B cell (primary cell): ENCODE measurements at regions not wholly inside any gene's neighbourhood (a gene's known extent, or its start where the extent isn't known, plus 50 kb on each side); places are given as distances from the start of the nearest gene placed in this dataset.

Experiments
- ATAC-seq: fragments of 200-7000 bp; cut with Tn5 transposase; one replicate; pipeline ENCODE4 v1.10.0; 2021; ENCODE audit warnings: low read depth, mild to moderate bottlenecking, moderate number of reproducible peaks, moderate library complexity
- CTCF ChIA-PET: fragments of 350-600 bp; sonication (Branson Sonifier 250); formaldehyde crosslinking; loops from one replicate; lab custom pipeline; 2021; ENCODE audit warnings: antibody characterized with exemption, inconsistent platforms; lab: Charles Lee
- POLR2A ChIA-PET: fragments of 350-600 bp; sonication (Branson Sonifier 250); formaldehyde crosslinking; loops from one replicate; lab custom pipeline; 2021; ENCODE audit warnings: antibody characterized with exemption; lab: Charles Lee
- DNase-seq: peaks from one replicate; pipeline ENCODE4 v3.0.0; 2013
- H2AFZ ChIP-seq: 2 replicates; pipeline ENCODE4 v1.6.1; 2012; ENCODE audit warnings: mild to moderate bottlenecking, low read depth, low read length; ENCODE audit not compliant: insufficient read depth, poor library complexity, severe bottlenecking
- H3K27ac ChIP-seq, 2 donors: 1 replicate in 1 of 2; 2 replicates in 1 of 2; pipeline ENCODE4 v1.5.1; 2012 to 2013; ENCODE audit warnings: low read length in 2 of 2, mild to moderate bottlenecking in 2 of 2, moderate library complexity in 1 of 2
- H3K27me3 ChIP-seq, 4 experiments: fragments of 200-600 bp in 1 of 4; sonication (generic) in 1 of 4; replicated peaks in 1 of 4; 1 replicate in 2 of 4; 2 replicates in 2 of 4; pipeline versions ENCODE4 v1.6.1 to v1.7.0; 2013 to 2016; ENCODE audit warnings: low read length in 3 of 4, mild to moderate bottlenecking in 2 of 4, mixed read lengths in 1 of 4, moderate library complexity in 1 of 4; ENCODE audit not compliant: insufficient read depth in 4 of 4, control insufficient read depth in 3 of 4; ENCODE audit errors: control extremely low read depth in 1 of 4
- H3K36me3 ChIP-seq, 2 experiments: replicated peaks in 1 of 2; 1 replicate in 1 of 2; 2 replicates in 1 of 2; pipeline versions ENCODE4 v1.6.1 to v1.7.1; 2013; ENCODE audit warnings: low read length in 1 of 2; ENCODE audit not compliant: insufficient read depth in 2 of 2, control insufficient read depth in 1 of 2; ENCODE audit errors: control extremely low read depth in 1 of 2, extremely low read depth in 1 of 2
- H3K4me1 ChIP-seq, 2 donors: fragments of 200-600 bp in 1 of 2; sonication (generic) in 1 of 2; 1 replicate in 1 of 2; 2 replicates in 1 of 2; pipeline versions ENCODE4 v1.5.1 to v1.6.1; 2013 to 2017; ENCODE audit warnings: low read length in 2 of 2; ENCODE audit not compliant: control insufficient read depth in 2 of 2, insufficient read depth in 2 of 2
- H3K4me2 ChIP-seq: replicated peaks from 2 replicates; pipeline ENCODE3; 2012; ENCODE audit warnings: mild to moderate bottlenecking, low read depth, low read length; ENCODE audit not compliant: poor library complexity, severe bottlenecking
- H3K4me3 ChIP-seq, 5 experiments: fragments of 200-600 bp in 1 of 5; sonication (generic) in 1 of 5; 1 replicate in 3 of 5; 2 replicates in 2 of 5; pipeline versions ENCODE4 v1.5.1 to v1.7.0; 2011 to 2016; ENCODE audit warnings: low read length in 4 of 5, mild to moderate bottlenecking in 4 of 5, low read depth in 2 of 5, control low read depth in 1 of 5, moderate library complexity in 1 of 5; ENCODE audit not compliant: insufficient read depth in 1 of 5; ENCODE audit errors: control extremely low read depth in 1 of 5, extremely low read depth in 1 of 5
- H3K79me2 ChIP-seq: fragments of 200-600 bp; sonication (generic); one replicate; pipeline ENCODE4 v1.6.0; 2016; ENCODE audit warnings: low read length; ENCODE audit not compliant: control insufficient read depth, insufficient read depth
- H3K9ac ChIP-seq: fragments of 200-600 bp; sonication (generic); 2 replicates; pipeline ENCODE4 v1.6.1; 2017; ENCODE audit warnings: mild to moderate bottlenecking, low read length, moderate library complexity
- H3K9me3 ChIP-seq, 3 donors: one replicate each; pipeline versions ENCODE4 v1.6.1 to v1.7.1; 2013; ENCODE audit warnings: low read length in 2 of 3; ENCODE audit not compliant: control insufficient read depth in 2 of 3, insufficient read depth in 1 of 3; ENCODE audit errors: control extremely low read depth in 1 of 3
- H4K20me1 ChIP-seq: 2 replicates; pipeline ENCODE4 v1.6.0; 2012; ENCODE audit warnings: mild to moderate bottlenecking, low read length; ENCODE audit not compliant: insufficient read depth, control insufficient read depth, poor library complexity, severe bottlenecking
- H3K27ac Mint-ChIP-seq: one replicate; pipeline ENCODE4 v1.8.0; 2021; ENCODE audit warnings: mixed read lengths
- H3K27me3 Mint-ChIP-seq: one replicate; pipeline ENCODE4 v1.8.0; 2021; ENCODE audit warnings: mixed read lengths
- H3K4me1 Mint-ChIP-seq: one replicate; pipeline ENCODE4 v1.8.0; 2021; ENCODE audit warnings: mixed read lengths
- H3K4me3 Mint-ChIP-seq: one replicate; pipeline ENCODE4 v1.8.0; 2021; ENCODE audit warnings: mixed read lengths
- H3K9me3 Mint-ChIP-seq: one replicate; pipeline ENCODE4 v1.8.0; 2022; ENCODE audit warnings: mixed read lengths; ENCODE audit not compliant: insufficient read depth
- EZH2 ChIP-seq: IDR thresholded peaks from 2 replicates; pipeline ENCODE4 v1.6.1; 2012; ENCODE audit warnings: borderline replicate concordance, low read depth, mild to moderate bottlenecking, moderate library complexity, low read length; ENCODE audit not compliant: insufficient read depth, poor library complexity, severe bottlenecking
- WGBS: methylation state at CpG from one replicate; pipeline ENCODE4 v1.1.5; 2013; ENCODE audit warnings: missing lambda C conversion rate; ENCODE audit not compliant: insufficient coverage; 5-methylcytosine and 5-hydroxymethylcytosine counted together
- intact Hi-C: fragments of 100-400 bp; cut with micrococcal nuclease; formaldehyde crosslinking; loops from one replicate; pipeline ENCODE4 v1.10.0; 2022
- TF ChIP-seq, protein P1 (sequence below): fragments of 200-600 bp; IDR thresholded peaks from one replicate; pipeline ENCODE4 v1.8.0; 2022; ENCODE audit warnings: antibody characterized with exemption, mild to moderate bottlenecking

DNA sequence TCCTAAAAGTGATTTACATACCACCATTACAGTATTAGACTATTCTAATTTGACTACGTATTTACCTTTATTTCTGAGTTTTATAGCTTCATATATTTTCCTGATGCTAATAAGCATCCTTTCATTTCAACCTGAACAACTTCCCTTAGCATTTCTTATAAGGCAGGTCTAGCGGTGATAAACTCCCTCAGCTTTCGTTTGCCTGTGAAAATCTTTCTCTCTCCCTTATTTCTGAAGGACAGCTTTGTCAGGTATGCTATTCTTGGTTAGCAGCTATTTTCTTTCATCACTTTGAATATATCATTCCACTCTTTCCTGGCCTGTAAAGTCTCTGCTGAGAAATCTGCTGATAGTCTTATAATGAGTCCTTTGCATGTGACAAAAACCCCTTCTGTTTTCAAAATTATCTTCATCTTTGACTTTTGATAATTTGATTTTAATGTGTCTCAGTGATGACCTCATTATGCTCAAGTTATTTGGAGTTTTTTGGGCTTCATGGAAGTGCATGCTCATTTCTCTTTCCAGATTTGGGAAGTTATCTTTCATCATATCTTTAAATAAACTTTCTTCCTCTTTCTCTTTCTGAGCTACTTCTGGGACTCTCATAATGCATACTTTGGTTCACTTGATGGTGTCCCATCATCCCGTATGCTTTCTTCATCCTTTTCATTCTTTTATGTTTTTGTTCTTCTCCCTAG lies 285.4 kb upstream of the PMFBP1 start:
- POLR2A ChIA-PET = no interaction called here
- CTCF ChIA-PET = interaction anchor here (0.6 to 0.9 kb wide), 2 partner anchors 10 to 394 kb away, joined by 3 read pairs; partner anchors contain the start of gene HPR
- ATAC-seq = no peak

More for the DNA sequence above, 285.4 kb upstream of the PMFBP1 start:
- Histone ChIP-seq H3K4me1 (no peaks in the 10 kb centered on the region), H3K27me3 (no peaks in the 10 kb centered on the region), H4K20me1 (no peaks in the 10 kb centered on the region), H3K4me2 (no peak overlapping the region), H3K27ac (no peak overlapping the region), H3K4me3 (no peak overlapping the region), H3K9ac (no peak overlapping the region), H2AFZ (no peak overlapping the region), H3K36me3 (no peaks in the 10 kb centered on the region), H3K9me3 (peaks cover 2 to 18% (median 13%) of the 10 kb centered on the region in 3 donors), H3K79me2 (no peaks in the 10 kb centered on the region)
- TF ChIP-seq, protein P1, sequence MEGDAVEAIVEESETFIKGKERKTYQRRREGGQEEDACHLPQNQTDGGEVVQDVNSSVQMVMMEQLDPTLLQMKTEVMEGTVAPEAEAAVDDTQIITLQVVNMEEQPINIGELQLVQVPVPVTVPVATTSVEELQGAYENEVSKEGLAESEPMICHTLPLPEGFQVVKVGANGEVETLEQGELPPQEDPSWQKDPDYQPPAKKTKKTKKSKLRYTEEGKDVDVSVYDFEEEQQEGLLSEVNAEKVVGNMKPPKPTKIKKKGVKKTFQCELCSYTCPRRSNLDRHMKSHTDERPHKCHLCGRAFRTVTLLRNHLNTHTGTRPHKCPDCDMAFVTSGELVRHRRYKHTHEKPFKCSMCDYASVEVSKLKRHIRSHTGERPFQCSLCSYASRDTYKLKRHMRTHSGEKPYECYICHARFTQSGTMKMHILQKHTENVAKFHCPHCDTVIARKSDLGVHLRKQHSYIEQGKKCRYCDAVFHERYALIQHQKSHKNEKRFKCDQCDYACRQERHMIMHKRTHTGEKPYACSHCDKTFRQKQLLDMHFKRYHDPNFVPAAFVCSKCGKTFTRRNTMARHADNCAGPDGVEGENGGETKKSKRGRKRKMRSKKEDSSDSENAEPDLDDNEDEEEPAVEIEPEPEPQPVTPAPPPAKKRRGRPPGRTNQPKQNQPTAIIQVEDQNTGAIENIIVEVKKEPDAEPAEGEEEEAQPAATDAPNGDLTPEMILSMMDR = no peak
- no peak for TF ChIP-seq EZH2
- H3K9me3 Mint-ChIP-seq = peaks cover 16% of the 10 kb centered on the region
- WGBS = 83% methylated on average over 1 of the region's 4 CpGs
- H3K4me3 Mint-ChIP-seq = no peak overlapping the region
- intact Hi-C loops = no loop called here
- H3K27me3 Mint-ChIP-seq = no peaks in the 10 kb centered on the region
- DNase-seq = no peak
- H3K4me1 Mint-ChIP-seq = no peaks in the 10 kb centered on the region
- H3K27ac Mint-ChIP-seq = no peak overlapping the region
